HCT116 (cell line): ENCODE measurements at regions not wholly inside any gene's neighbourhood (a gene's known extent, or its start where the extent isn't known, plus 50 kb on each side); places are given as distances from the start of the nearest gene placed in this dataset.

Experiments used
- ATAC-seq: fragments of 200-7000 bp; cut with Tn5 transposase; 2 replicates; pipeline ENCODE4 v1.9.1; 2020; ENCODE audit warnings: mild to moderate bottlenecking, moderate library complexity
- BruUV-seq: library from RNA; stranded (reverse); fragments of 400-500 nt; replicated peaks from 2 replicates; lab custom pipeline; 2021; lab: Mats Ljungman, UMichigan
- CTCF ChIA-PET: fragments of 300-600 bp; sonication (Branson Sonifier 250); formaldehyde crosslinking; loops from one replicate; lab custom pipeline; 2021; ENCODE audit warnings: antibody characterized with exemption; lab: Charles Lee
- POLR2A ChIA-PET: fragments of 300-600, 350-600 bp; sonication (Branson Sonifier 250); formaldehyde crosslinking; loops from one replicate; lab custom pipeline; 2021; ENCODE audit warnings: antibody characterized with exemption; lab: Charles Lee
- RAD21 ChIA-PET, 2 experiments: fragments of 300-600 bp; sonication (Branson Sonifier 250); formaldehyde crosslinking; loops; one replicate each; lab custom pipeline; 2023; ENCODE audit warnings: low total read pairs in 2 of 2; ENCODE audit not compliant: uncharacterized antibody in 2 of 2, unreplicated experiment in 2 of 2, low non-redundant PET in 1 of 2; lab: Charles Lee
- DNase-seq: peaks from one replicate; pipeline ENCODE4 v3.0.0-alpha.2; 2010; ENCODE audit warnings: low read depth, low spot score
- H2AFZ ChIP-seq: fragments of 200-600 bp; shearing (Covaris generic), sonication (generic); 2 replicates; pipeline ENCODE4 v1.6.1; 2017; ENCODE audit warnings: low read depth, mixed run types, mixed read lengths, antibody characterized with exemption, low read length; ENCODE audit not compliant: poor library complexity, severe bottlenecking
- H3K27ac ChIP-seq: 2 replicates; pipeline ENCODE4 v1.5.1; 2012; ENCODE audit warnings: low read depth, low read length
- H3K27me3 ChIP-seq: fragments of 200-600 bp; sonication (generic); 2 replicates; pipeline ENCODE4 v1.6.1; 2016; ENCODE audit warnings: mixed run types, low read length, mixed read lengths; ENCODE audit not compliant: insufficient read depth
- H3K36me3 ChIP-seq, 2 experiments: fragments of 200-500 bp in 1 of 2; fragments of 200-600 bp in 1 of 2; sonication (Bioruptor generic) in 1 of 2; sonication (generic) in 1 of 2; 2 replicates each; pipeline versions ENCODE4 v1.5.1 to v1.6.1; 2014 to 2016; ENCODE audit warnings: low read length in 2 of 2, inconsistent platforms in 1 of 2, mixed read lengths in 1 of 2, mixed run types in 1 of 2; ENCODE audit not compliant: insufficient read depth in 2 of 2, control insufficient read depth in 1 of 2
- H3K4me1 ChIP-seq, 2 experiments: fragments of 200-600 bp in 1 of 2; sonication (generic) in 1 of 2; 2 replicates each; pipeline versions ENCODE4 v1.5.1 to v1.6.1; 2012 to 2017; ENCODE audit warnings: low read length in 2 of 2, inconsistent platforms in 1 of 2, mild to moderate bottlenecking in 1 of 2, mixed read lengths in 1 of 2, mixed run types in 1 of 2, moderate library complexity in 1 of 2; ENCODE audit not compliant: insufficient read depth in 2 of 2, control insufficient read depth in 1 of 2
- H3K4me2 ChIP-seq: fragments of 200-600 bp; sonication (generic); 2 replicates; pipeline ENCODE4 v1.6.1; 2017; ENCODE audit warnings: mixed run types, low read length, mixed read lengths
- H3K4me3 ChIP-seq, 2 experiments: fragments of 200-600 bp in 1 of 2; sonication (generic) in 1 of 2; replicated peaks in 1 of 2; 2 replicates each; pipeline ENCODE4 v1.5.1; 2011 to 2016; ENCODE audit warnings: low read length in 2 of 2, control low read depth in 1 of 2, low read depth in 1 of 2, mild to moderate bottlenecking in 1 of 2, mixed read lengths in 1 of 2, mixed run types in 1 of 2
- H3K79me2 ChIP-seq: fragments of 200-600 bp; sonication (generic); 2 replicates; pipeline ENCODE4 v1.6.1; 2017; ENCODE audit warnings: mild to moderate bottlenecking, mixed run types, low read length, moderate library complexity, mixed read lengths; ENCODE audit not compliant: insufficient read depth
- H3K9ac ChIP-seq: fragments of 200-600 bp; sonication (generic); 2 replicates; pipeline ENCODE4 v1.6.1; 2016; ENCODE audit warnings: low read length, mixed read lengths
- H3K9me2 ChIP-seq: fragments of 200-600 bp; sonication (generic), shearing (Covaris generic); 2 replicates; pipeline ENCODE4 v1.6.1; 2017; ENCODE audit warnings: mixed run types, mild to moderate bottlenecking, moderate library complexity; ENCODE audit not compliant: insufficient read depth
- H3K9me3 ChIP-seq, 2 experiments: fragments of 200-500 bp in 1 of 2; fragments of 200-600 bp in 1 of 2; sonication (Bioruptor generic) in 1 of 2; sonication (generic) in 1 of 2; 2 replicates each; pipeline ENCODE4 v1.6.1; 2014 to 2017; ENCODE audit warnings: low read length in 2 of 2, mixed read lengths in 2 of 2, inconsistent platforms in 1 of 2, low read depth in 1 of 2, mild to moderate bottlenecking in 1 of 2, mixed run types in 1 of 2, moderate library complexity in 1 of 2; ENCODE audit not compliant: control insufficient read depth in 1 of 2, insufficient read depth in 1 of 2
- H4K20me1 ChIP-seq: fragments of 200-600 bp; sonication (generic), shearing (Covaris generic); 2 replicates; pipeline ENCODE4 v1.6.1; 2017; ENCODE audit warnings: mixed run types, mild to moderate bottlenecking, moderate library complexity; ENCODE audit not compliant: insufficient read depth
- CBX3 ChIP-seq: IDR thresholded peaks from 2 replicates; pipeline ENCODE4 v1.6.1; 2012; ENCODE audit warnings: low read depth
- CEBPB ChIP-seq: IDR thresholded peaks from 2 replicates; pipeline ENCODE4 v1.6.1; 2012; ENCODE audit warnings: low read depth
- EGR1 ChIP-seq: IDR thresholded peaks from 2 replicates; pipeline ENCODE4 v1.6.1; 2012; ENCODE audit warnings: low read depth
- ELF1 ChIP-seq: IDR thresholded peaks from 2 replicates; pipeline ENCODE4 v1.6.1; 2012; ENCODE audit warnings: low read depth, borderline replicate concordance
- EZH2 ChIP-seq: fragments of 200-600 bp; sonication (generic); IDR thresholded peaks from 2 replicates; pipeline ENCODE4 v1.6.1; 2017; ENCODE audit warnings: antibody characterized with exemption, mixed run types
- POLR2A ChIP-seq: IDR thresholded peaks from 2 replicates; pipeline ENCODE4 v1.7.0; 2011; ENCODE audit warnings: borderline replicate concordance; ENCODE audit not compliant: insufficient read depth, insufficient read length; ENCODE audit errors: extremely low read depth
- POLR2AphosphoS5 ChIP-seq: IDR thresholded peaks from 2 replicates; pipeline ENCODE4 v1.6.1; 2011; ENCODE audit warnings: mild to moderate bottlenecking, low read depth, low read length, moderate library complexity
- SP1 ChIP-seq: IDR thresholded peaks from 2 replicates; pipeline ENCODE4 v1.6.1; 2012; ENCODE audit warnings: low read depth
- SRF ChIP-seq: IDR thresholded peaks from 2 replicates; pipeline ENCODE4 v1.6.1; 2012; ENCODE audit warnings: low read depth
- ZBTB33 ChIP-seq: IDR thresholded peaks from 2 replicates; pipeline ENCODE4 v1.6.1; 2011; ENCODE audit warnings: mild to moderate bottlenecking, low read length, moderate library complexity; ENCODE audit not compliant: insufficient replicate concordance; ENCODE audit errors: extremely low read depth
- ZNF274 ChIP-seq: fragments of 200-500 bp; sonication (Bioruptor generic); IDR thresholded peaks from 2 replicates; pipeline ENCODE4 v1.6.1; 2014; ENCODE audit warnings: mild to moderate bottlenecking, low read depth, low read length, inconsistent platforms
- intact Hi-C: fragments of 100-400 bp; cut with micrococcal nuclease; formaldehyde crosslinking; loops from 2 replicates; pipeline ENCODE4 v1.10.0; 2022
- TF ChIP-seq, protein P1 (sequence below): IDR thresholded peaks from 2 replicates; pipeline ENCODE4 v1.6.1; 2012
- TF ChIP-seq, protein P2 (sequence below), 3 experiments: fragments of 200-600 bp in 1 of 3; sonication (generic) in 1 of 3; IDR thresholded peaks in 2 of 3; conservative IDR thresholded peaks in 1 of 3; 2 replicates each; pipeline ENCODE4 v1.5.1; 2012 to 2017; ENCODE audit warnings: low read depth in 2 of 3, low read length in 2 of 3, antibody characterized with exemption in 1 of 3, borderline replicate concordance in 1 of 3, control low read depth in 1 of 3, mild to moderate bottlenecking in 1 of 3, mixed read lengths in 1 of 3, mixed run types in 1 of 3, moderate library complexity in 1 of 3; ENCODE audit not compliant: insufficient read depth in 1 of 3

- H3K4me2 ChIP-seq = no peak overlapping the region
- ChIA-PET POLR2A (no interaction called here), CTCF (no interaction called here), RAD21 (no interaction called here)
- ATAC-seq (no peak), DNase-seq (no peak)
- no peaks in the 10 kb centered on the region for H3K79me2 ChIP-seq
- no peak overlapping the region for H3K9ac ChIP-seq
- H3K36me3 ChIP-seq = no peaks in the 10 kb centered on the region
- H4K20me1 ChIP-seq = no peaks in the 10 kb centered on the region
- no peak overlapping the region for H2AFZ ChIP-seq
- no peaks in the 10 kb centered on the region for H3K27me3 ChIP-seq
- TF ChIP-seq CEBPB = no peak
- TF ChIP-seq, protein P1, sequence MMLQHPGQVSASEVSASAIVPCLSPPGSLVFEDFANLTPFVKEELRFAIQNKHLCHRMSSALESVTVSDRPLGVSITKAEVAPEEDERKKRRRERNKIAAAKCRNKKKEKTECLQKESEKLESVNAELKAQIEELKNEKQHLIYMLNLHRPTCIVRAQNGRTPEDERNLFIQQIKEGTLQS = no peak
- no peak for TF ChIP-seq POLR2A
- no peak for TF ChIP-seq SRF
- TF ChIP-seq EZH2 = no peak
- no peak for TF ChIP-seq ELF1
- no peak for TF ChIP-seq CBX3
- TF ChIP-seq, protein P2, sequence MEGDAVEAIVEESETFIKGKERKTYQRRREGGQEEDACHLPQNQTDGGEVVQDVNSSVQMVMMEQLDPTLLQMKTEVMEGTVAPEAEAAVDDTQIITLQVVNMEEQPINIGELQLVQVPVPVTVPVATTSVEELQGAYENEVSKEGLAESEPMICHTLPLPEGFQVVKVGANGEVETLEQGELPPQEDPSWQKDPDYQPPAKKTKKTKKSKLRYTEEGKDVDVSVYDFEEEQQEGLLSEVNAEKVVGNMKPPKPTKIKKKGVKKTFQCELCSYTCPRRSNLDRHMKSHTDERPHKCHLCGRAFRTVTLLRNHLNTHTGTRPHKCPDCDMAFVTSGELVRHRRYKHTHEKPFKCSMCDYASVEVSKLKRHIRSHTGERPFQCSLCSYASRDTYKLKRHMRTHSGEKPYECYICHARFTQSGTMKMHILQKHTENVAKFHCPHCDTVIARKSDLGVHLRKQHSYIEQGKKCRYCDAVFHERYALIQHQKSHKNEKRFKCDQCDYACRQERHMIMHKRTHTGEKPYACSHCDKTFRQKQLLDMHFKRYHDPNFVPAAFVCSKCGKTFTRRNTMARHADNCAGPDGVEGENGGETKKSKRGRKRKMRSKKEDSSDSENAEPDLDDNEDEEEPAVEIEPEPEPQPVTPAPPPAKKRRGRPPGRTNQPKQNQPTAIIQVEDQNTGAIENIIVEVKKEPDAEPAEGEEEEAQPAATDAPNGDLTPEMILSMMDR (IDR thresholded peaks at IDR 0.05 in 2 of 3, conservative IDR thresholded peaks at IDR 0.05 in 1 of 3; ENCODE audit: borderline replicate concordance in 1 of 3, insufficient read depth in 1 of 3, low read depth in 2 of 3, low read length in 2 of 3) = no peak
- no peak for TF ChIP-seq POLR2AphosphoS5
- no peak for TF ChIP-seq SP1
- no peak for TF ChIP-seq EGR1
- no peak for TF ChIP-seq ZBTB33
- TF ChIP-seq ZNF274 = no peak
- no peaks in the 10 kb centered on the region for H3K9me3 ChIP-seq
- BruUV-seq = no TSS peak
- H3K4me3 ChIP-seq = no peak overlapping the region
- H3K4me1 ChIP-seq = no peaks in the 10 kb centered on the region
- intact Hi-C loops = no loop called here
- H3K27ac ChIP-seq = no peak overlapping the region
- no peaks in the 10 kb centered on the region; the same call in 1 of the 2 replicates for H3K9me2 ChIP-seq
Measured at GRCh38 chr11:104736502-104736901, 161.8 kb downstream of the CASP12 start.
